NCI-H146 treated with DMSO at 0.1 percent for 48 hours (cell line): ENCODE measurements at regions not wholly inside any gene's neighbourhood (a gene's known extent, or its start where the extent isn't known, plus 50 kb on each side); places are given as distances from the start of the nearest gene placed in this dataset.

Source experiments
- DNase-seq: peaks from one replicate; lab custom pipeline; 2025; ENCODE audit not compliant: unreplicated experiment; lab: John Stamatoyannopoulos, UW

GRCh38 chr2:52884761-52885352, 882.7 kb upstream of the CHAC2 start:
- no peak for DNase-seq

GRCh38 chr2:52882974-52883373, 884.6 kb upstream of the CHAC2 start:
- DNase-seq, result no peak

- DNase-seq, result no peak
These were observed 886.0 kb upstream of the CHAC2 start for GRCh38 chr2:52881606-52882005.

- no peak for DNase-seq
These were observed 886.7 kb upstream of the CHAC2 start for GRCh38 chr2:52880872-52881271.

GRCh38 chr2:52879561-52879960, 888.0 kb upstream of the CHAC2 start:
- no peak for DNase-seq

- no peak for DNase-seq
These were observed 889.9 kb upstream of the CHAC2 start for GRCh38 chr2:52877703-52878102.

GRCh38 chr2:52874466-52875106, 893.0 kb upstream of the CHAC2 start:
- no peak for DNase-seq

- DNase-seq, result no peak
These were observed 904.8 kb upstream of the CHAC2 start for GRCh38 chr2:52862801-52863200.

GRCh38 chr2:52861596-52861995, 906.0 kb upstream of the CHAC2 start:
- no peak for DNase-seq

GRCh38 chr2:52859065-52859464, 908.5 kb upstream of the CHAC2 start:
- DNase-seq, result no peak

- DNase-seq, result no peak
These were observed 909.9 kb upstream of the CHAC2 start for GRCh38 chr2:52857722-52858121.

- DNase-seq, result no peak
These were observed 915.6 kb upstream of the CHAC2 start for GRCh38 chr2:52852006-52852405.

- no peak for DNase-seq
These were observed 922.7 kb upstream of the CHAC2 start for GRCh38 chr2:52844701-52845423.

- DNase-seq, result no peak
These were observed 931.7 kb upstream of the CHAC2 start for GRCh38 chr2:52835909-52836308.

GRCh38 chr2:52831216-52831615, 936.4 kb upstream of the CHAC2 start:
- no peak for DNase-seq

GRCh38 chr2:52828112-52828511, 939.5 kb upstream of the CHAC2 start:
- DNase-seq, result no peak

GRCh38 chr2:52821631-52822030, 946.0 kb upstream of the CHAC2 start:
- no peak for DNase-seq

GRCh38 chr2:52818958-52819357, 948.6 kb upstream of the CHAC2 start:
- no peak for DNase-seq

GRCh38 chr2:52810460-52810859, 957.1 kb upstream of the CHAC2 start:
- no peak for DNase-seq

- no peak for DNase-seq
These were observed 961.6 kb upstream of the CHAC2 start for GRCh38 chr2:52805901-52806410.

- DNase-seq, result no peak
These were observed 973.0 kb upstream of the CHAC2 start for GRCh38 chr2:52794581-52794980.

GRCh38 chr2:52779446-52779845, 988.2 kb upstream of the CHAC2 start:
- no peak for DNase-seq
